ENCODE measurements at regions not wholly inside any gene's neighbourhood (a gene's known extent, or its start where the extent isn't known, plus 50 kb on each side); places are given as distances from the start of the nearest gene placed in this dataset.

DNA sequence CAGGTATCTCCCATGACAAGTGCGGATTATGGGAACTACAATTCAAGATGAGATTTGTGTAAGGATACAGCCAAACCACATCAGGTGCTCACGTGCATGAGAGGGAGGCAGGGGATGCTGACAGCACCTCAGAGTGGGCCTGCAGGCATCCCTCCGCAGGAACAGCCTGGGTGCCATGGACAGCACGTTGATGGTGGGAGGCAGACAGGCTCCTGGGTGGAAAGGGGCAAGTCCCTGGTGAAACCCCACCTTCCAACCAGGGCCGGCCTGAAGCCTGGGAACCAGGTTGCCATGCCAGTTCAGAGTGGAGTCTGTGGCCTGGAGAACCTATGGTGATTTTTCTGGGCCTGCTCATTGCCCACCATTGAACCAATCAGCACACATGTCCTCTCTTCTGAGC lies 1469.6 kb downstream of the PCDH7 start:
- no TSS peak for BruUV-seq (replicated peaks)
- DNase-seq (no peak), ATAC-seq (no peak)
- Histone ChIP-seq H3K4me1 (ENCODE audit: insufficient read depth, low read length) (no peaks in the 10 kb centered on the region), H4K20me1 (ENCODE audit: low read length) (no peaks in the 10 kb centered on the region), H3K4me3 (ENCODE audit: low read length) (no peak overlapping the region), H3K27ac (ENCODE audit: low read length) (no peak overlapping the region), H3F3A (ENCODE audit: low read length, unreplicated experiment) (no peaks in the 10 kb centered on the region), H3K36me3 (ENCODE audit: low read depth, low read length) (no peaks in the 10 kb centered on the region), H3K4me2 (ENCODE audit: low read length) (no peak overlapping the region), H3K9ac (ENCODE audit: low read length) (no peak overlapping the region), H3K27me3 (ENCODE audit: low read length) (no peaks in the 10 kb centered on the region), H2AFZ (ENCODE audit: low read length) (no peak overlapping the region), H3K9me2 (replicated peaks; ENCODE audit: low read length) (no peaks in the 10 kb centered on the region), H3K9me3 (ENCODE audit: low read length) (no peaks in the 10 kb centered on the region), H3K79me2 (ENCODE audit: low read length) (no peaks in the 10 kb centered on the region)
- CTCF ChIA-PET: no interaction called here
- TF ChIP-seq CTCF (conservative IDR thresholded peaks at IDR 0.05; ENCODE audit: low read depth, low read length) (no peak), EZH2 (IDR thresholded peaks at IDR 0.05; ENCODE audit: low read length, unreplicated experiment) (no peak), EZH2phosphoT487 (IDR thresholded peaks at IDR 0.05; ENCODE audit: borderline replicate concordance, low read length) (no peak)
- intact Hi-C loops (cut with micrococcal nuclease): no loop called here
- POLR2A ChIA-PET (ENCODE audit: unreplicated experiment): no interaction called here

- CTCF ChIA-PET: no interaction called here
- H3K4me2 ChIP-seq (ENCODE audit: low read length): no peak overlapping the region
- no peaks in the 10 kb centered on the region for H3K36me3 ChIP-seq (ENCODE audit: low read depth, low read length)
- H3K9ac ChIP-seq (ENCODE audit: low read length): no peak overlapping the region
- no peaks in the 10 kb centered on the region for H3K9me3 ChIP-seq (ENCODE audit: low read length)
- H3K4me1 ChIP-seq (ENCODE audit: insufficient read depth, low read length): no peaks in the 10 kb centered on the region
- H2AFZ ChIP-seq (ENCODE audit: low read length): no peak overlapping the region
- H3K27me3 ChIP-seq (ENCODE audit: low read length): no peaks in the 10 kb centered on the region
- H3K9me2 ChIP-seq (replicated peaks; ENCODE audit: low read length): no peaks in the 10 kb centered on the region
- no peaks in the 10 kb centered on the region for H3K79me2 ChIP-seq (ENCODE audit: low read length)
- no peak overlapping the region for H3K27ac ChIP-seq (ENCODE audit: low read length)
- H3K4me3 ChIP-seq (ENCODE audit: low read length): no peak overlapping the region
- no peaks in the 10 kb centered on the region for H4K20me1 ChIP-seq (ENCODE audit: low read length)
- no TSS peak for BruUV-seq (replicated peaks)
- intact Hi-C loops (cut with micrococcal nuclease): no loop called here
- TF ChIP-seq EZH2phosphoT487 (IDR thresholded peaks at IDR 0.05; ENCODE audit: borderline replicate concordance, low read length): no peak
- no peak for TF ChIP-seq CTCF (conservative IDR thresholded peaks at IDR 0.05; ENCODE audit: low read depth, low read length)
- TF ChIP-seq EZH2 (IDR thresholded peaks at IDR 0.05; ENCODE audit: low read length, unreplicated experiment): no peak
- H3F3A ChIP-seq (ENCODE audit: low read length, unreplicated experiment): no peaks in the 10 kb centered on the region
- ATAC-seq (no peak), DNase-seq (no peak)
- POLR2A ChIA-PET (ENCODE audit: unreplicated experiment): no interaction called here
These were observed 1471.8 kb downstream of the PCDH7 start for GRCh38 chr4:32191961-32192360.

GRCh38 chr4:32192363-32192762 lies 1472.2 kb downstream of the PCDH7 start:
- Histone ChIP-seq H3K4me3 (ENCODE audit: low read length) (no peak overlapping the region), H3K36me3 (ENCODE audit: low read depth, low read length) (no peaks in the 10 kb centered on the region), H3K4me1 (ENCODE audit: insufficient read depth, low read length) (peaks cover 4% of the 10 kb centered on the region; the same call in 1 of the 2 replicates), H3K79me2 (ENCODE audit: low read length) (no peaks in the 10 kb centered on the region), H3F3A (ENCODE audit: low read length, unreplicated experiment) (no peaks in the 10 kb centered on the region), H3K4me2 (ENCODE audit: low read length) (no peak overlapping the region), H3K27me3 (ENCODE audit: low read length) (no peaks in the 10 kb centered on the region), H2AFZ (ENCODE audit: low read length) (no peak overlapping the region), H3K27ac (ENCODE audit: low read length) (no peak overlapping the region), H4K20me1 (ENCODE audit: low read length) (no peaks in the 10 kb centered on the region), H3K9me3 (ENCODE audit: low read length) (no peaks in the 10 kb centered on the region), H3K9me2 (replicated peaks; ENCODE audit: low read length) (no peaks in the 10 kb centered on the region), H3K9ac (ENCODE audit: low read length) (no peak overlapping the region)
- intact Hi-C loops (cut with micrococcal nuclease): no loop called here
- TF ChIP-seq EZH2 (IDR thresholded peaks at IDR 0.05; ENCODE audit: low read length, unreplicated experiment): no peak
- no peak for TF ChIP-seq CTCF (conservative IDR thresholded peaks at IDR 0.05; ENCODE audit: low read depth, low read length)
- no peak for TF ChIP-seq EZH2phosphoT487 (IDR thresholded peaks at IDR 0.05; ENCODE audit: borderline replicate concordance, low read length)
- POLR2A ChIA-PET (ENCODE audit: unreplicated experiment): no interaction called here
- CTCF ChIA-PET: no interaction called here
- BruUV-seq (replicated peaks): no TSS peak
- no peak for DNase-seq
- ATAC-seq: no peak
